ENCODE measurements at regions not wholly inside any gene's neighbourhood (a gene's known extent, or its start where the extent isn't known, plus 50 kb on each side); places are given as distances from the start of the nearest gene placed in this dataset.

- intact Hi-C loops (cut with micrococcal nuclease; ENCODE audit: unreplicated experiment): no loop called here
These were observed 92.0 kb upstream of the SLC4A7 start for GRCh38 chr3:27576171-27576570.

DNA sequence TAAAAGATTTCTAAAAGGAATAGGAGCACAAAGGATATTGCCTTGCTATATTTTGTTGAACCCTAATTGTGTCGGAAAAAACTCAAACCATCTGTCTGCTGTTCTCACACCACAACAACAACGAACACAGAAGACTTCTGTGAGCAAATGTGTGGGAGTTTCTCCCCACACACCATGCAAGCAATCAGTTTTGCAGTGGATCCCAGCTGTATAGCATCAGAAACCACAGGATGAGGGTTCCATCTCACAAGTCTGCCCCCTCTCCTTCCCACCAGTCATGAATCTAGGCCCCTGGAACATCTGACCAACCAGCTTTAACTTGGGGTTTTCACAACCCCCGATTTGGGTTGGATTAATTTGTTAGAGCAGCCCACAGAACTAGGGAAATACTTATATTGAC lies 91.3 kb upstream of the SLC4A7 start:
- BruUV-seq (replicated peaks): no TSS peak
- TF ChIP-seq EZH2phosphoT487 (IDR thresholded peaks at IDR 0.05; ENCODE audit: borderline replicate concordance, low read depth, low read length): no peak
- TF ChIP-seq CTCF (conservative IDR thresholded peaks at IDR 0.05; ENCODE audit: low read length): no peak
- no peaks in the 10 kb centered on the region for H3K9me2 ChIP-seq (ENCODE audit: insufficient read depth, low read length)
- no peaks in the 10 kb centered on the region for H3K79me2 ChIP-seq (ENCODE audit: insufficient read depth, low read depth, low read length)
- no peak overlapping the region for H3K4me3 ChIP-seq (ENCODE audit: low read depth, low read length, poor library complexity, severe bottlenecking)
- no peak overlapping the region for H3K27ac ChIP-seq (ENCODE audit: low read depth, low read length, poor library complexity, severe bottlenecking)
- POLR2A ChIA-PET: no interaction called here
- H3K4me2 ChIP-seq (ENCODE audit: low read length): no peak overlapping the region
- CTCF ChIA-PET (ENCODE audit: unreplicated experiment): no interaction called here
- no peaks in the 10 kb centered on the region for H3K4me1 ChIP-seq (ENCODE audit: insufficient read depth, low read length, poor library complexity, severe bottlenecking)
- H4K20me1 ChIP-seq (ENCODE audit: insufficient read depth, low read length): no peaks in the 10 kb centered on the region
- intact Hi-C loops (cut with micrococcal nuclease; ENCODE audit: unreplicated experiment): no loop called here
- H3K9me3 ChIP-seq (ENCODE audit: low read length): no peaks in the 10 kb centered on the region
- DNase-seq (ENCODE audit: low spot score): no peak
- no peak overlapping the region for H2AFZ ChIP-seq (ENCODE audit: low read length)
- no peaks in the 10 kb centered on the region for H3K36me3 ChIP-seq (ENCODE audit: insufficient read depth, low read length)

More at GRCh38 chr3:27576171-27576570, 92.0 kb upstream of the SLC4A7 start:
- ChIA-PET CTCF (ENCODE audit: unreplicated experiment) (no interaction called here), POLR2A (interaction anchor here (0.6 kb wide), 2 partner anchors 16 to 41 kb away, joined by 4 to 6 read pairs; no protein-coding TSS in a partner anchor)
- no peak overlapping the region for H3K4me3 ChIP-seq (ENCODE audit: low read depth, low read length, poor library complexity, severe bottlenecking)
- BruUV-seq (replicated peaks): no TSS peak
- DNase-seq (ENCODE audit: low spot score): no peak
- TF ChIP-seq EZH2phosphoT487 (IDR thresholded peaks at IDR 0.05; ENCODE audit: borderline replicate concordance, low read depth, low read length) (no peak), CTCF (conservative IDR thresholded peaks at IDR 0.05; ENCODE audit: low read length) (no peak)
- H3K36me3 ChIP-seq (ENCODE audit: insufficient read depth, low read length): no peaks in the 10 kb centered on the region
- no peak overlapping the region for H2AFZ ChIP-seq (ENCODE audit: low read length)
- H3K27ac ChIP-seq (ENCODE audit: low read depth, low read length, poor library complexity, severe bottlenecking): no peak overlapping the region
- no peaks in the 10 kb centered on the region for H3K4me1 ChIP-seq (ENCODE audit: insufficient read depth, low read length, poor library complexity, severe bottlenecking)
- no peaks in the 10 kb centered on the region for H3K9me2 ChIP-seq (ENCODE audit: insufficient read depth, low read length)
- no peaks in the 10 kb centered on the region for H3K79me2 ChIP-seq (ENCODE audit: insufficient read depth, low read depth, low read length)
- no peaks in the 10 kb centered on the region for H4K20me1 ChIP-seq (ENCODE audit: insufficient read depth, low read length)
- no peak overlapping the region for H3K4me2 ChIP-seq (ENCODE audit: low read length)
- no peaks in the 10 kb centered on the region for H3K9me3 ChIP-seq (ENCODE audit: low read length)

GRCh38 chr3:27574438-27574795 lies 90.2 kb upstream of the SLC4A7 start:
- Histone ChIP-seq H3K27ac (ENCODE audit: low read depth, low read length, poor library complexity, severe bottlenecking) (no peak overlapping the region), H3K4me1 (ENCODE audit: insufficient read depth, low read length, poor library complexity, severe bottlenecking) (no peaks in the 10 kb centered on the region), H3K79me2 (ENCODE audit: insufficient read depth, low read depth, low read length) (no peaks in the 10 kb centered on the region), H3K4me2 (ENCODE audit: low read length) (no peak overlapping the region), H3K4me3 (ENCODE audit: low read depth, low read length, poor library complexity, severe bottlenecking) (no peak overlapping the region), H3K9me3 (ENCODE audit: low read length) (no peaks in the 10 kb centered on the region), H2AFZ (ENCODE audit: low read length) (no peak overlapping the region), H3K36me3 (ENCODE audit: insufficient read depth, low read length) (no peaks in the 10 kb centered on the region), H4K20me1 (ENCODE audit: insufficient read depth, low read length) (no peaks in the 10 kb centered on the region), H3K9me2 (ENCODE audit: insufficient read depth, low read length) (no peaks in the 10 kb centered on the region)
- BruUV-seq (replicated peaks): no TSS peak
- ChIA-PET CTCF (ENCODE audit: unreplicated experiment) (no interaction called here), POLR2A (no interaction called here)
- TF ChIP-seq CTCF (conservative IDR thresholded peaks at IDR 0.05; ENCODE audit: low read length) (no peak), EZH2phosphoT487 (IDR thresholded peaks at IDR 0.05; ENCODE audit: borderline replicate concordance, low read depth, low read length) (no peak)
- intact Hi-C loops (cut with micrococcal nuclease; ENCODE audit: unreplicated experiment): no loop called here
- DNase-seq (ENCODE audit: low spot score): no peak
